ENCODE measurements at regions not wholly inside any gene's neighbourhood (a gene's known extent, or its start where the extent isn't known, plus 50 kb on each side); places are given as distances from the start of the nearest gene placed in this dataset.

GRCh38 chr18:73973972-73974371, 173.7 kb downstream of the FBXO15 start:
- Histone ChIP-seq H3K4me1 (no peaks in the 10 kb centered on the region), H3K27ac (no peak overlapping the region), H3K4me3 (no peak overlapping the region), H3K36me3 (no peaks in the 10 kb centered on the region), H3K9me3 (no peaks in the 10 kb centered on the region), H3K27me3 (no peaks in the 10 kb centered on the region)
- no peak for DNase-seq (ENCODE audit: extremely low spot score in 2 of 2)
- TF ChIP-seq CTCF (IDR thresholded peaks at IDR 0.05), result no peak
- TF ChIP-seq POLR2A (IDR thresholded peaks at IDR 0.05), result no peak
- TF ChIP-seq POLR2AphosphoS5 (IDR thresholded peaks at IDR 0.05; ENCODE audit: insufficient read depth in 1 of 2, low read depth in 1 of 2), result no peak
- intact Hi-C loops (cut with DNase I), result no loop called here

- TF ChIP-seq CTCF (IDR thresholded peaks at IDR 0.05) (no peak), POLR2A (IDR thresholded peaks at IDR 0.05) (no peak), POLR2AphosphoS5 (IDR thresholded peaks at IDR 0.05; ENCODE audit: insufficient read depth in 1 of 2, low read depth in 1 of 2) (no peak)
- H3K4me1 ChIP-seq, result no peaks in the 10 kb centered on the region
- no peaks in the 10 kb centered on the region for H3K27me3 ChIP-seq
- no peak overlapping the region for H3K4me3 ChIP-seq
- no peak for DNase-seq (ENCODE audit: extremely low spot score in 2 of 2)
- no peaks in the 10 kb centered on the region for H3K9me3 ChIP-seq
- intact Hi-C loops (cut with DNase I), result no loop called here
- H3K36me3 ChIP-seq, result no peaks in the 10 kb centered on the region
- H3K27ac ChIP-seq, result no peak overlapping the region
Measured at GRCh38 chr18:73966954-73967353, 180.7 kb downstream of the FBXO15 start.

GRCh38 chr18:73962256-73962655, 185.4 kb downstream of the FBXO15 start:
- Histone ChIP-seq H3K4me3 (no peak overlapping the region), H3K27me3 (no peaks in the 10 kb centered on the region), H3K9me3 (no peaks in the 10 kb centered on the region), H3K4me1 (no peaks in the 10 kb centered on the region), H3K27ac (no peak overlapping the region), H3K36me3 (no peaks in the 10 kb centered on the region)
- no peak for DNase-seq (ENCODE audit: extremely low spot score in 2 of 2)
- no peak for TF ChIP-seq POLR2AphosphoS5 (IDR thresholded peaks at IDR 0.05; ENCODE audit: insufficient read depth in 1 of 2, low read depth in 1 of 2)
- intact Hi-C loops (cut with DNase I), result no loop called here

GRCh38 chr18:73961804-73962203, 185.8 kb downstream of the FBXO15 start:
- no peaks in the 10 kb centered on the region for H3K27me3 ChIP-seq
- TF ChIP-seq POLR2AphosphoS5 (IDR thresholded peaks at IDR 0.05; ENCODE audit: insufficient read depth in 1 of 2, low read depth in 1 of 2) (no peak), CTCF (IDR thresholded peaks at IDR 0.05) (no peak), POLR2A (IDR thresholded peaks at IDR 0.05) (no peak)
- no peak for DNase-seq (ENCODE audit: extremely low spot score in 2 of 2)
- H3K27ac ChIP-seq, result no peak overlapping the region
- no peak overlapping the region for H3K4me3 ChIP-seq
- H3K4me1 ChIP-seq, result no peaks in the 10 kb centered on the region
- intact Hi-C loops (cut with DNase I), result no loop called here
- H3K36me3 ChIP-seq, result no peaks in the 10 kb centered on the region
- H3K9me3 ChIP-seq, result no peaks in the 10 kb centered on the region

- intact Hi-C loops (cut with DNase I), result no loop called here
- Histone ChIP-seq H3K27me3 (no peaks in the 10 kb centered on the region), H3K9me3 (no peaks in the 10 kb centered on the region), H3K36me3 (no peaks in the 10 kb centered on the region), H3K4me1 (no peaks in the 10 kb centered on the region), H3K27ac (no peak overlapping the region), H3K4me3 (no peak overlapping the region)
- TF ChIP-seq CTCF (IDR thresholded peaks at IDR 0.05) (no peak), POLR2AphosphoS5 (IDR thresholded peaks at IDR 0.05; ENCODE audit: insufficient read depth in 1 of 2, low read depth in 1 of 2) (no peak), POLR2A (IDR thresholded peaks at IDR 0.05) (no peak)
- DNase-seq (ENCODE audit: extremely low spot score in 2 of 2), result no peak
Measured at GRCh38 chr18:73959352-73959751, 188.3 kb downstream of the FBXO15 start.

- Histone ChIP-seq H3K27ac (no peak overlapping the region), H3K4me1 (no peaks in the 10 kb centered on the region), H3K9me3 (no peaks in the 10 kb centered on the region), H3K27me3 (no peaks in the 10 kb centered on the region), H3K4me3 (no peak overlapping the region), H3K36me3 (no peaks in the 10 kb centered on the region)
- intact Hi-C loops (cut with DNase I), result no loop called here
- no peak for DNase-seq (ENCODE audit: extremely low spot score in 2 of 2)
- TF ChIP-seq POLR2AphosphoS5 (IDR thresholded peaks at IDR 0.05; ENCODE audit: insufficient read depth in 1 of 2, low read depth in 1 of 2) (no peak), POLR2A (IDR thresholded peaks at IDR 0.05) (no peak), CTCF (IDR thresholded peaks at IDR 0.05) (no peak)
Measured at GRCh38 chr18:73954268-73954667, 193.4 kb downstream of the FBXO15 start.

Data from vagina (tissue), 2 donors.